ENCODE measurements at regions not wholly inside any gene's neighbourhood (a gene's known extent, or its start where the extent isn't known, plus 50 kb on each side); places are given as distances from the start of the nearest gene placed in this dataset.

GRCh38 chr16:86917471-86918365, 339.4 kb downstream of the FOXL1 start:
- DNase-seq, result no peak

- no peak for DNase-seq
These were observed 340.3 kb downstream of the FOXL1 start for GRCh38 chr16:86918637-86919036.

GRCh38 chr16:86919078-86919477, 340.7 kb downstream of the FOXL1 start:
- no peak for DNase-seq

- DNase-seq, result peak; percentile 84
These were observed 341.4 kb downstream of the FOXL1 start for GRCh38 chr16:86919578-86920305.

- DNase-seq, result no peak
These were observed 342.9 kb downstream of the FOXL1 start for GRCh38 chr16:86921289-86921688.

- DNase-seq, result no peak
These were observed 344.0 kb downstream of the FOXL1 start for GRCh38 chr16:86922311-86922710.

GRCh38 chr16:86923656-86924055, 345.3 kb downstream of the FOXL1 start:
- no peak for DNase-seq

- no peak for DNase-seq
These were observed 346.2 kb downstream of the FOXL1 start for GRCh38 chr16:86924537-86924936.

- peak; percentile 90 for DNase-seq
These were observed 346.9 kb downstream of the FOXL1 start for GRCh38 chr16:86925067-86925791.

GRCh38 chr16:86926181-86927094, 348.1 kb downstream of the FOXL1 start:
- DNase-seq, result no peak

GRCh38 chr16:86927699-86928098, 349.4 kb downstream of the FOXL1 start:
- no peak for DNase-seq

GRCh38 chr16:86928523-86929011, 350.2 kb downstream of the FOXL1 start:
- DNase-seq, result no peak

GRCh38 chr16:86929057-86929871, 350.9 kb downstream of the FOXL1 start:
- no peak for DNase-seq

GRCh38 chr16:86930001-86930400, 351.7 kb downstream of the FOXL1 start:
- DNase-seq, result no peak

- no peak for DNase-seq
These were observed 352.5 kb downstream of the FOXL1 start for GRCh38 chr16:86930663-86931373.

- DNase-seq, result no peak
These were observed 353.1 kb downstream of the FOXL1 start for GRCh38 chr16:86931410-86931941.

GRCh38 chr16:86932130-86932982, 354.0 kb downstream of the FOXL1 start:
- DNase-seq, result no peak

- no peak for DNase-seq
These were observed 356.4 kb downstream of the FOXL1 start for GRCh38 chr16:86934581-86935375.

Data from left kidney (tissue), 1 donor.